Fibroblast of mammary gland (primary cell): ENCODE measurements at regions not wholly inside any gene's neighbourhood (a gene's known extent, or its start where the extent isn't known, plus 50 kb on each side); places are given as distances from the start of the nearest gene placed in this dataset.

Experiments used
- DNase-seq: peaks from one replicate; pipeline ENCODE4 v3.0.0-alpha.2; 2010; ENCODE audit warnings: low read depth
- H3K4me3 ChIP-seq: 2 replicates; pipeline ENCODE4 v1.5.1; 2011; ENCODE audit warnings: low read depth, mild to moderate bottlenecking, low read length, moderate library complexity; ENCODE audit not compliant: control insufficient read depth
- TF ChIP-seq, protein P1 (sequence below): conservative IDR thresholded peaks from 2 replicates; pipeline ENCODE4 v1.5.1; 2011; ENCODE audit warnings: low read depth, low read length, inconsistent platforms; ENCODE audit not compliant: control insufficient read depth, insufficient read depth

DNA sequence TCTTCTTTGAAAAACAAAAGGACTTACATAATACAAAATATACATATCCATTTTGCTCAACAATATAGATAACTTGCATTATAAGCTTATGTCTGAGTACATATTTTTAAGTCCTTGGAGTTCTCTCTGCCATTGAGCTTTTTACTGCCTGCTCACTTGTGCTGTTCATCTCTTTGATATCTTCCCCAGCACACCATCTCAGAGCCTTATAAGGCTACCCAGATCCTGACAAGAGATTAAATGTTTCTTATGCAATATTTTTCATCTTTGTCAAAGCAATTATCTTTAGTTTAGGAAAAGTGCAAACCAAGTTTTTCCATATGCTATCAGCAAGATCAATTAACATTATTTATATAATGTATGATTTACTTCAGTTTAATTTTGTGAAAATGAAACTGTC, 60.7 kb upstream of the ITGA1 start:
- TF ChIP-seq, protein P1, sequence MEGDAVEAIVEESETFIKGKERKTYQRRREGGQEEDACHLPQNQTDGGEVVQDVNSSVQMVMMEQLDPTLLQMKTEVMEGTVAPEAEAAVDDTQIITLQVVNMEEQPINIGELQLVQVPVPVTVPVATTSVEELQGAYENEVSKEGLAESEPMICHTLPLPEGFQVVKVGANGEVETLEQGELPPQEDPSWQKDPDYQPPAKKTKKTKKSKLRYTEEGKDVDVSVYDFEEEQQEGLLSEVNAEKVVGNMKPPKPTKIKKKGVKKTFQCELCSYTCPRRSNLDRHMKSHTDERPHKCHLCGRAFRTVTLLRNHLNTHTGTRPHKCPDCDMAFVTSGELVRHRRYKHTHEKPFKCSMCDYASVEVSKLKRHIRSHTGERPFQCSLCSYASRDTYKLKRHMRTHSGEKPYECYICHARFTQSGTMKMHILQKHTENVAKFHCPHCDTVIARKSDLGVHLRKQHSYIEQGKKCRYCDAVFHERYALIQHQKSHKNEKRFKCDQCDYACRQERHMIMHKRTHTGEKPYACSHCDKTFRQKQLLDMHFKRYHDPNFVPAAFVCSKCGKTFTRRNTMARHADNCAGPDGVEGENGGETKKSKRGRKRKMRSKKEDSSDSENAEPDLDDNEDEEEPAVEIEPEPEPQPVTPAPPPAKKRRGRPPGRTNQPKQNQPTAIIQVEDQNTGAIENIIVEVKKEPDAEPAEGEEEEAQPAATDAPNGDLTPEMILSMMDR, result no peak
- no peak for DNase-seq
- H3K4me3 ChIP-seq, result no peak overlapping the region

DNA sequence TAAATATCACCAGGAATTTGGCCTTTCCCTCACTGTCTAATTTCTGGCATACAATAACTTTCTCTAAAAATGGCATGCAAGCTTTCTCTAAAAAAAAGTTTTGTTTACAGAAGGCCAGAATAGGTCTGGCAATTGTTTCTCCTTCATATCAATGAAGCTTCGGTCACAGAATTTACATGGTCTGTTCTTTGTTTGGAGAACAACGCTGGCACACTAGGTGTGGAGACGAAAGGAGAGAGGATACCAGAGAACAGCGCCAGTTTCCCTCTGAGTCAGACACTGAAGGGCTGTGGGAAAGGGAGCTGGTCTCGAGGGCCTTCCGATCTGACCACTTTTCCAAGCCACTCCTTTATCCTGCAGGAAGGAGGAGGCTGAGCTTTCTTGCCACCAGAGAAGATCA, 60.1 kb upstream of the ITGA1 start:
- peak; percentile 82 for DNase-seq
- no peak overlapping the region for H3K4me3 ChIP-seq
- TF ChIP-seq, protein P1, result no peak

DNA sequence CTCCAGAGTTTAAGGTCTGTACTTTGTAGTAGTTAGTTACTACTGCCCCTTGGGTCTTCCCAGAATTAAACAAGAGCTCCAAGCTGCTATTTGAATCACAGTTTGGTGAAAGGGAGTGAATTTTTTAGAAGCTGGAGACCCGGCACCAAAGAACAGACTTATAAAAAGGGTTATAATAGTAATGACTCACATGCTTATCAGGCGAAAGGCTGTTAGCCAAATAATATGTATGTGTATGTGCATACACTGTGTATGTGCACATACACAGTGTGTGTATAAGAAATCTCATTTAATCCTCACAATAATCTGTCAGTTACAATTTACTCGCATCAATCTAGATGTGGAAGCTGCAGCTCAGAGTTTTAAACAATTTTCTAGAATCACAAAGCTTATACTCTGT, 59.5 kb upstream of the ITGA1 start:
- DNase-seq, result no peak
- TF ChIP-seq, protein P1, result no peak
- no peak overlapping the region for H3K4me3 ChIP-seq

DNA sequence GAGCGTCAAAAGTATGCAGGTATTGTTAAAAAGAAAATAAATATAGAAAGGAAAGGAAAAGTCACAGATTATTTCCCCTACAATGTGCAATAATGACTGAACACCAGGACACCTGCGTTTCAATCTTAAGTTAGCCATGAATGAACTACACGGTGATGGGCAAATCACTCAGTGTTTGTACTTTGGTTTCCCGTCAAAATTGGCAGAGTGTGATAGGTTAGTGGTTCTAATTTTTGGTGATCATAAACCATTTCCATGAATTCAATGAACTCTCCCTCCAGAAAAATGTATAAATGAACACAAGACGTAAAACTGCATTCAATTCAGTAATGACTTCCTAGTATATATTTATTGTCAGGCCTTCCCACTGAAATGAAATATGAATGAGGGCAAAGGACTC, 59.0 kb upstream of the ITGA1 start:
- no peak for DNase-seq
- H3K4me3 ChIP-seq, result no peak overlapping the region
- TF ChIP-seq, protein P1, result no peak

DNA sequence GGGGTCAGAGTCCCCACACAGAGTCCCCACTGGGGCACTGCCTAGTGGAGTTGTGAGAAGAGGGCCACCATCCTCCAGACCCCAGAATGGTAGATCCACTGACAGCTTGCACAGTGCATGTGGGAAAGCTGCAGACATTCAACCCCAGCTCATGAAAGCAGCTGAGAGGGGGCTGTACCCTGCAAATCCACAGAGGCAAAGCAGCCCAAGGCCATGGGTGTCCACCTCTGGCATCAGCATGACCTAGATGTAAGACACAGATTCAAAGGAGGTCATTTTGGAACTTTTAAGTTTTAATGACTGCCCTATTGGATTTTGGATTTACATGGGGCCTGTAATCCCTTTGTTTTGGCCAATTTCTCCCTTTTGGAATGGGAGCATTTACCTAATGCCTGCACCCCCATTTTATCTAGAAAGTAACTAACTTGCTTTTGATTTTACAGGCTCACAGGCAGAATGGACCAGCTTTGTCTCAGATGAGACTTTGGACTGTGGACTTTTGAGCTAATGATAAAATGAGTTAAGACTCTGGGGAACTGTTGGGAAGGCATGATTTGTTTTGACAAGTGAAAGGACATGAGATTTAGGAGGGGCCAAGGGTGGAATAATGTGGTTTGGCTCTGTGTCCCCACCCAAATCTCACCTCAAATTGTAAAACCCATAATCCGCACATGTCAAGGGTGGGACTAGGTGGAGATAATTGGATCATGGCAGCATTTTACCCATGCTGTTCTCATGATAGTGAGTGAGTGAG, 56.3 kb upstream of the ITGA1 start:
- no peak for DNase-seq
- TF ChIP-seq, protein P1, result no peak

DNA sequence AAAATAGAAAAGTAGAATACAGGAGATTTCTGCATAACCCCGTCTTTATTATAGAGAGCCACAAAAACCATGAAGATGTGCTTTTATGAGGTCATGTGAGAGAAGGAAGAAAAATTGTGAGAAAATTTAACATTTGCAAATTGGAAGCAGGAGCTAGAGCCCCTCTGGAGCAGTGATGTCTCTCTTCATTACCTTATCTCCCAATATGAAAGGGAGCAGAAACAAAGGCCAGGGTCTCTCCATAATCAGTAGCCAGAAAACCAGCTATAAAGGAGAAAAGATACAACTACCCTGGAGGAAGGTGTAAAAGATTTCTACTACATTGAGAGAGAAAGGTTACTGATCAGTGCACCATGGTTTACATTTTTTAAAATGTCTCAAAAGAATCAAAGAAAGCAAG, 53.2 kb upstream of the ITGA1 start:
- no peak for DNase-seq
- TF ChIP-seq, protein P1, result no peak
- no peak overlapping the region for H3K4me3 ChIP-seq

More for the DNA sequence above, 56.3 kb upstream of the ITGA1 start:
- H3K4me3 ChIP-seq, result no peak overlapping the region
